ENCODE measurements at regions not wholly inside any gene's neighbourhood (a gene's known extent, or its start where the extent isn't known, plus 50 kb on each side); places are given as distances from the start of the nearest gene placed in this dataset.

DNA sequence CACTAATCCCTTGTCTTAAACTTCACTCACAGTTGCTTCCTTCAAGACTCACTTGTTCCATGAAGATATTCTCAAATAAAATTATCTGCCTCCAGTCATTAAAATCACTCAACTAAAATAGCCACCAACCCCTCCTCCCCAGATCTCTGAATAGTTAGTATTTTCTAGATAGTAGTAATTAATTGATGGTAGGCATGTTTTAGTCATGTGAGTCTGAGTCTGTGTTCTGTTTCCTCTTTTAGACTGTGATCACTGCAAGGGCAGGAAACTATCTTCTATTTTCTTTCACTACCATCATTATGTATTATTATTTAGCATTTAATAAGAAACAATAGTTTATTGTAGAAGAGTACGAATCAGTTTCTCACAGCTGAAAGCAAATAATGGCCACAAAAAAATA lies 1080.5 kb downstream of the IGSF11 start:
- no peak for DNase-seq (ENCODE audit: low read depth)

DNA sequence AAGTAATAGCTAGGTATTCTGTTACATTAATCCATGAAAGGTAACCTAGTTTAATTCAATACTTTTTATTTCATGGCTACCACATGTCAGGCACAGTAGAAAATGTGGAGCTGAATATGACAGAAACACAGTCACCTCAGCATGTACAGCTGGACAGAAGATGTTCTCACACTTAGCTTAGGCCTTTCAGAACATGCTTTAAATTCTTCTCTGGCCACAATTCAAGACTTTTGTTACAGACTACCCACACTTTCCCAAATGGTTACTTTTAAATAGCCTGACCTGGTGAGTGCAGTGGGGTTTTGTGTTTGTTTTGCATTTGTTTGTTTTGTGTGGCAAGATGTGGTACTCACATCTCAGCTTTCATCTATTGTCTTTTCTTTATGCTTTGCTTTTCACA lies 1079.5 kb downstream of the IGSF11 start:
- peak; percentile 25 for DNase-seq (ENCODE audit: low read depth)

DNA sequence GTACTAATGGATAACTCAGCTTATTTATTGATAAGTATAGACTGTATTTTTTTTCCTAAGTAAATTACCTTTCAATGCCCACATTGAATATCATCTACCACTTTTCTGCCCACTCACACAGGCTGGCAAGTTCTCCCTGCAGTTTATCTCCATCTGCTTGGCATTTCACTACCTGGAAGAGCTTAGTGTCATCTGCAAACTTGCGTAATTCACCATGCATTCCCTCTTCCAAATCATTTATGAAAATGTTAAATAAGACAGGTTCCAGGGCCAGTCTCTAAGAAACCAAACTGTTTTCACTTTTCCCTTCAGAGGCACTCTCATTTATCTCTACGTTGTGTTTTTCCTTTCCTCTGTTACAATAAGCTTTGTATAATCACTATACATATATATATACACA lies 1076.6 kb downstream of the IGSF11 start:
- no peak for DNase-seq (ENCODE audit: low read depth)

DNA sequence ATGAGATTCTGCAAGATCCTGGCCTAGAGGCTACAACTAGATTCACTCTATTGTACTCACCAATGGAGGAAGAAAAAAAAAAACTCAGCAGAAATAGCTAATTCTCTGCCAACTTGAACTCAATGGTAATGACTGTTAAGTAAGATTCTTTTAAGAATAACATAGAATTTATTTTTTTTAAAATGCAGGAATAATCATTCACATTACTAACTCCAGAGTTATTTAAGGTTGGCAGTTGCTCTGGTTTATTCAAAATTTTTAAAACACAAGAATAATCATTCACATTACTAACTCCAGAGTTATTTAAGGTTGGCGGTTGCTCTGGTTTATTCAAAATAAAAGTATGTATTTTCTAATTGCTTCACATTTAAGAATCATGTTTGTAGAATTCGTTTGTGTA lies 1071.9 kb downstream of the IGSF11 start:
- no peak for DNase-seq (ENCODE audit: low read depth)

DNA sequence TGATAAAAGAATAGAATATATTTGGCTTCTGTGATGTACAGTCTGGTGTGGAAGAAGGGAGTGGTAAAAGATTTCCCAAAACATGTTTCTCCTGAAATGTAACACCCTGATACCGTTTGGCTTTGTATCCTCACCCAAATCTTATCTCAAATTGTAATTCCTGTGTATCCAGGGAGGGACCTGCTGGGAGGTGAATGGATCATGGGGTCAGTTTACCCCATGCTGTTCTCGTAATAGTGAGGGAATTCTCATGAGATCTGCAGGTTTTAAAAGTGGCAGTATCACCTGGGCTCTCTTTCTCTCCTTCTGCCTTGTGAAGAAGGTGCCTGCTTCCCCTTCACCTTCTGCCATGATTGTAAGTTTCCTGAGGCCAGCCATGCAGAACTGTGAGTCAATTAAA lies 1070.8 kb downstream of the IGSF11 start:
- no peak for DNase-seq (ENCODE audit: low read depth)

DNA sequence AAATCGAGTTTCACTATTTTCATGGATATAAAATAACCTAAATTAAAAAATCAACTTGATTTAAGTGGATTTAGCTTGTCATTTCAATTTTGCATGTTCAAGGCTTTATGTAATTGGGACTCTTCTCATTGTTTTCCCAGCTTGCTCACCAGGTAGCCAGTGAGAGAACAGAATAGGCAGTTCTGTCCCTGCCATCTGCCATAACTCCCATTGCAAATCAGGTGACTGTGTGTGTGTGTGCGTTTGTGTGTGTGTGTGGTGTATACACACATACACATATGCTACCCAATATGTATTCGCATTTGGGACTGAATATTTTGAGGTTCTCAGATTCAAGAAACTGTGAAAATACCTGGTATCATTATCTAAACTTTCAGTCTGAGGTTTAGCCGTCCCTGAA lies 1069.8 kb downstream of the IGSF11 start:
- no peak for DNase-seq (ENCODE audit: low read depth)

DNA sequence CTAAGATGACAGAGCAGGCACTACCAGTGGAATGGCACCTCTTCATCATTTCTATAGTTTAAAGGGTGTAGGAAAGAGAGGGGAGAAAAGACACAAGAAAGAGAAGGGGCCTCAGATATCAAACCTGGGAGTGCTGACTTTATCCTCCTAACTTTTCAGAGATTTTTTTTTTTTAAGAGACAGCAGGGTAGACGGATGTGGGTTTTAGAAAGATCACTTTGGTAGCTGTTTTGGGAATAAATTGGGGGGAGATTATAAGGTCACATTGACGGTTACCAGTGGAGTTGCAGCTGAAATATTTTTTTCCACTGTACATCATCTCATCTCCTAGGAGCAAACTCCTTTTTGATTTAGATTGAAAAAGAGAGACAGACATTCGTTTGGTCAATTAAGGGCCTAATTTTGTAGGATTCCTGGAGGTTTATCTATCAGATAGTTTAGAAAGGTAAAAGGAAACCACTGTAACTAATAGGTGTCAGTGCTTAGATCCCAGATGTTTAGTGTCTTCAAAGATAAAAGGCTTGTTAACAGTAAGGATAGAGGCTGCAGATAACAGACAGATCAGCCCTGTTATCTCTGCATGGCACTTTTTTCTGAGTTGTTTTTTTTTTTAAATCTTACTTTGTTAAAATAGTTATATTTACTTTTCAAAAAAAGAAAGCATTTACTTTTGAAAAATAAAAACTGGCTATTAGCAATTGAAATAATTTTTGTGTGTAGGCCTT lies 1057.0 kb downstream of the IGSF11 start:
- DNase-seq (ENCODE audit: low read depth), result no peak

DNA sequence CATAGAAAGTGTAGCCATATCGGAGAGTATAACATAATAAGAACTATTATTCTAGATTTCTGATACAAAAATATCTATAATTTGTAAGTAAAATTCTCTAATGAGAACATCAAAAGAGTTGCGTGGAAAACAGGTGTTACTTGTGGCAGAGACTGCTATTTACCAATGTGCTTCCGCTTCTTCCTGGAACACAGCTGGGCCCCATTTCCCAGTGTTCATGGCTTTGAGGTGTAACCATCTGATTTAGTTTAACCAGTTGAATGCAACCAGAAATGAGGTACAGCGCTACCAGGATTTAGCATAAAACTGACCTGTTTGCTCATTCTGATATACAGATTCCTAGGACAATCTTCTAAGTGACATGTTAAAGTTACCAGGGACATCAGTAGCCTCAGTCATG lies 1055.2 kb downstream of the IGSF11 start:
- no peak for DNase-seq (ENCODE audit: low read depth)

DNA sequence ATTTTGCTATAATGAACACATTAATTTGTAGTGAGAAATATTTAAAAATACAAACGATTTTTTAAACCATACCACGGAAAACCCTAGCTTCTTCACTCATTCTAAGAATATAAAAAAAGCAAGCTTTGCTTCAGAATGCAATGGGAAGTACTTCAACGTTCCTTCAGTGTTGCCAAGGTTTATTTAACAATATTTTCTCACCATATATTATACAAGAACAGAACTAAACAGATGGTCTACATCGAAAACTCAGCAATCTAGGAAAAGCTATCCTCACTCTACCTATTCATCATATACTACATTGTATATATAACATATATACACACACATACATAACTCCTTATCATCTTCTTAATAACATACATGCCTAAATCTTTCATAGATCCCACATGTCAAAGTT lies 1047.4 kb downstream of the IGSF11 start:
- DNase-seq (ENCODE audit: low read depth), result no peak

DNA sequence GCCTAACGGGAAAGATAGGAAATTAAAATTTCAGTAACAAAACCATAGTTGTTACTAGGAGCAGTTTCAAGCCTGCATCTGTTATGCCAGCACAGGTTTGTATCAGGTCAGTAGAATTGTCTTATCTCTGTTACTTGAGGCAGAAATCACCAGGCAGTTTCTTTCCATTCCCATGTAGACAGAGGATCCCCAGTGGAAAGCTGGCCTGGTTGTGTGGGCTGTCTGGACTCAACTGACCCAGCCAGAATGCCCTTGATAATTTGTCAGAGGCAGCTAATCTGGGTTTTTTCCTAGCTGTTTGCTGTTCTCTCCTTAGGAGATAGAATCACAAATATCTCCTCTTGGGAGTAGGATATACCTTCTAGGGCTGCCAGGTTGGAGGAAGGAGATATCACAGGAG lies 1044.7 kb downstream of the IGSF11 start:
- no peak for DNase-seq (ENCODE audit: low read depth)

DNA sequence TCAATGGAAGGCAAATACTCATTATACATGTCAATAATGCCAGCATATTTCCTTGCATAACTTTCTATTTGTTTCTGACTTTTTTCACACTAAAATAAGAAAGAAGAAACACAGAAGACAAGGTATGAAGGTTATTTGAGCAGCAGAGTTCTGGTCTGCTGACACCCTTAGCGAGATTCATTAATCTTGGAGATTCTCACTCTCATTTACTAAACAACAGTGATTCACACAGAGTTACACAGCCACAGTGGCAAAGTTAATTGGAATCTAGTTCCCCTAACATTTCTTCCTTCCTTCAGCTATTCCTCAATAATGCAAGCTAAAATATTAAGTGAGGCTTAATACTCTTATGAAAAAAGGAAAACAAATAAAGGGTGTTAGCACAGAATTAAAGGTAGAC lies 1044.0 kb downstream of the IGSF11 start:
- DNase-seq (ENCODE audit: low read depth), result no peak

DNA sequence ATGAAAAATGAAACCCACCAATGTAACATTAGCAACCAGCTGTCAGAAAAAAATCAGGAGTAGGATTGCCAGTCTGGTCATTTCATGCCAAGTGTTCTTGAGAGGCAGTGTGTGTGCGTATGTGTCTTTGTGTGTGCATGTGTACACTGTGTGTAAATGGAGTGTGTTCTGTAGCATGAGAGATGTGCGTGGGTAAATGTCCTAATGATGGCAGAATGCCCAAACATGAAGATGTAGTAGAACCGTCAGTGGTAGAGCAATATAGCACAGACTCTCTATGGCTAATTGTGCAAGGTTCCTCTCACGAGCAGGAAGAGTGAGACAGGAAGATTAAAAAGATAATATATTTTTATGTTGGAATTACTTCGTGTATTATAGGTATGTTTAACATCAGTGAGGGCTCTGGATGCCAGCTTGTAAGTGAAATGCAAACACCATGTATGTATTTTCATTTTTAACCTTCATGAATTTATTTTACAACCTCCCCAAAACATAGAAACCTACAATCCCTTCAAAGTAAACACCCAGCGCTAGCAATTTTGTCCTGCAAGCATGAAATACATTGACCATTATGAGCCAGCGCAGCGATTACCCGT lies 1038.7 kb downstream of the IGSF11 start:
- no peak for DNase-seq (ENCODE audit: low read depth)

DNA sequence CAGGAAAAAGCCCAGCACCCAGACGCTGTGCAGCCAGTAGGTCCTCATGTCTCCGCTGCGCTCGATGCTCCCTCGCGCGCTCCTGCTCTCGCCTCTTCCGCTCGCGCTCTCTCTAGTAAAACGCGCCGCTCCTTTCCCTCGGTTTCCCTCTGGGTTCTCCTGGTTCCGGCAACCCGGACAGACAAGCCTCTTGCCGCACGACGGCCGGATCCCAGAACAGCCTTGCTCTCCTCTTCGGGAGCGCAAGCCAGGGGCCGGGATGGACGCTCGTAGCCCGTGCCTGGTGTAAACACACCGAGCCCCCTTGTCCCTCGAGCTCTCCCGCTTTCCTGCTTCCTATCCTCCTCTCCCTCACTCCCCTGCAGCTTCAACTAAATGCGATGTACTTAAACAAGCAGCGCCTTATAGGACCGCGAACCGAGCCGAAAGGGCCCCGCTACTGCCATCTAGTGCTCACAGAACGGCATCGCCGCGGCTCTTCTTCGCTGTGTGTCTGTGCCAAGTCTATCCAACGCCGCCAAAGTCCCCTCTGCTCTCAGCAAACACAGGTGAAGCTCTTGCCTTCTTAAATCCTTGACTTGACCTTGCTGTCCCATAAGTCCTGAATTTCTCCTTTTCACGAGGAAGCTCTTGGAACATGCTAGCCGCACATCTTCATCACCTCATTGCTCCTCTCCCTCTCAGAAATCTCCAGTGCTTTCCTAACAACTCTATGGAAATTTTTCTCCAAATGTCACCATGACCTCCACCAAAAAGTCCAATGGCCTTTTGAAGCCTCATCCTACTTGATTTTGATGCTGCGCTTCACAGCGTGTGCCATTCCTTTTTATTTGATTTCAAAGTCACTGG lies 1037.2 kb downstream of the IGSF11 start:
- peak; percentile 46 for DNase-seq (ENCODE audit: low read depth)

DNA sequence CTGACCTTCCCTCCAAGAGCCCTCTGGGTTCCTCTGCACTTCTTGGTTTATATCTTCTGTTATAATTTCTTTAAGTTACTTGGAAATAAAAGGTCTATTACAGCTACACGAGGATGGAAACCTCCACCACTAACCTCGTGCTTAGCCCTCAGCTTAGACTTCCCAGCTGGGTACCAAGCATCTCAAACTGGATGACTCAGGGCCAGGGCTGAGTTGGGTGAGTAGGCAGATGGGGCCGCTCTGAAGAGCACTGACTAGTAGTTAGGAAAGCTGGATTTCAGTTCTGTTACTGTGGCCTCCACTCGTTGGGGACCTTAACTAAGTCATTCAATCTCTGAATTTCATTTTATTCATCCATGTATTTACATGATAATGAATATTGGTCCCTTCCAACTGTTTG lies 1036.6 kb downstream of the IGSF11 start:
- no peak for DNase-seq (ENCODE audit: low read depth)

DNA sequence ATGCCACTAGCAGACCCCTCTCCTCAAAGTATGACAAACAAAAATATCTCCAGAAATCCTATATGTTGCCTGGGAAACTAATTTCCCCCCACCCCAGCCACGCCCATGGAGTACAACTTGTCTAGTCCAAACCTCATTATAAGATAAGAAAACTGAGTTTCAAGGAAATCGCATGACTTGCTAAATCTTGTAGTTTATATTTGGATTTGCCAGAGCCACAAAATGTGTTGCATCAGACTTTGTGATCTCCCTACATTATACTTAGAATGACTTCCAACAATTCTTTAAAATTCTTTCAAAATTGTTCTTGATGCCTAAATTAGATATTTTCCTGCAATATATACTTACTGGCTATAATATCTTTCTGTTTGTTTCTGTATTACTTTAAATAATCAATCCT lies 1034.4 kb downstream of the IGSF11 start:
- DNase-seq (ENCODE audit: low read depth), result no peak

DNA sequence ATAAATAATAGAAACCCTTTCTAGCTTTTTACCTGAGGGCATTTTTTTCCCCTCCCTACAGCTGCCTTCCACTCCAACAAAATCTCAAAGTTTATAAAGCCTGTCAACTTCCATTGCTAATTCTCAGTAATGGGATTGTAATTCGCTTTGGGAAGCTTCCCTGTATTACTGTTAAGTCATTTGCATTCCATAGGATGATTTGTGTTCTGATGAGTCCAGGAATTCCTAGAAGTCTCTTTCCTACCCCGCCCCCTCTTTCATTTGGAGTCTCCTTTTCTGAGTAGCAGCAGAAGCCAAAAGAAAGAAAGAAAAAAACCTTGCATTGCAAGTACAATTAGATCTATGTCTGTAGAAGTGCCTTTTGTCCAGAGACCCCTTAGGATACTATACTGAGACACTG lies 1033.3 kb downstream of the IGSF11 start:
- no peak for DNase-seq (ENCODE audit: low read depth)

DNA sequence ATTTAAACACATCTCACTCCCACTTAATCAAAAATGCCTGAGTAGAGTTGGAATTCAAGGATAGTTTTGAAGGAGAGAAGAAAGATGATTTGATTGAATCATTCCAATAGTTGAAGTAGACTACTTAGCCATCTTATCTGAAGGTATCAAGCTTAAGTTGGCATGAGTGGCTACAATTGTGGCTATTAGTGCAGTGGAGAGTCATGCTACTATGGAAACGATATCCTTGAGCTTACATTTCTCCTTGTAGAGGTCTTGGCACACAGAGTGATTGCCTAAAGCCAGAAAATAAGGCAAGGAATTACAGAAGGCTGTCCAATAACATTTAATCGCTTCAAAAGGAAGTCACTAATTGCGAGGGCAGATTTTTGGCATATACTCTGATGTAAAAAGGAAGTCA lies 1022.7 kb downstream of the IGSF11 start:
- DNase-seq (ENCODE audit: low read depth), result no peak

DNA sequence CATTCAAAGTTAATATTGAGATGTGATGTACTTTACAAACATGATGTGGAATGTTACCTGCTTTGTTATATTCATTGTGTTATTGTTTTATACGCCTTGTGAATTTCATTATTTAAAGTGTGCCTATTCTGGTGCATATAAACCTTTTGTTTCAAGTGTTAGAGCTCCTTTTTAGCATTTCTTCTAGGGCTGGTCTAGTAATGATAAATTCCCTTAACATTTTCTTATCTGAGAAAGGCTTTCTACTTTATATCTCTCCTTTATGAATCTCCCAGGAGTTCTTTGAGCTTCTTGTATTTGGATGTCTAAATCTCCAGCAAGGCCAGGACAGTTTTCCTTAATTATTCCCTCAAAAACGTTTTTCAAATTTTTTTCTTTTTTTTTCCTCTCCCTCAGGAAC lies 1005.6 kb downstream of the IGSF11 start:
- DNase-seq (ENCODE audit: low read depth), result no peak

DNA sequence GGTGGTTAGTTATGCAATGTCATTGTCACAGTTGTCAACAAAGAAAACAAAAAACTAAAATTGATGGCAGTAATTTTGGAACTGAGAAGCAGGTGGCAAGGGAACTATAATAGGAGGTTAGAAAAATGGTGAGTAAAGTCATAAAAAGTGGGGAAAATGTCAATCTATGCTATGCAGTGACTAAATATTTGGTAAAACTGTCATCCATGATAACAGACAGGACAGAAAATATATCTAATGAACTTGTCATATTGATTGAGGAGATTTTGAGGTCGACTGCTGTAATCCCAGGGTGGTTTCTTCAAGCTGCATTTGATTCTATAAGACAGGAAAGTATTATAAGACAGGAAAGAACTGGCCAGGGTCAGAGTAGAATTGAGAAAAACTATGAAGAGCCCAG lies 998.4 kb downstream of the IGSF11 start:
- no peak for DNase-seq (ENCODE audit: low read depth)

DNA sequence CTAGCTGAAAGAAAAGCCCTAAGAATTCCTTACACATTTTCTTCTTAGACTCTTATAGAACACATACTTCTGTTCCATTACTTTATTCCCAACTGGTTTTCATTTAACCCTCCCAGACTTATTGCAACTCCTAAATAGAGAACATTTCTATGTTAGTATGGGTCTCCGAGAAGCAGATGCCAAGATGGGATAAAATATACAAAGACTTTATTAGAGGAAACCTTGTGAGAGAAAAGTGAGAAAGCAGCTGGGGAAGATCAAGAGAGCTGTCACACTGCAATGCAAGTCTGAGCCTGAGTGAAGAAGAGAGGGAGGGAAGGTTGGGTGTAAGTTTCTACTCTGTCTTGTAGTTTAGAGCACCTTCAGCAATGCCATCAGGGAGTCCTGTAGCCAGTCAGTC lies 979.3 kb downstream of the IGSF11 start:
- no peak for DNase-seq (ENCODE audit: low read depth)

DNA sequence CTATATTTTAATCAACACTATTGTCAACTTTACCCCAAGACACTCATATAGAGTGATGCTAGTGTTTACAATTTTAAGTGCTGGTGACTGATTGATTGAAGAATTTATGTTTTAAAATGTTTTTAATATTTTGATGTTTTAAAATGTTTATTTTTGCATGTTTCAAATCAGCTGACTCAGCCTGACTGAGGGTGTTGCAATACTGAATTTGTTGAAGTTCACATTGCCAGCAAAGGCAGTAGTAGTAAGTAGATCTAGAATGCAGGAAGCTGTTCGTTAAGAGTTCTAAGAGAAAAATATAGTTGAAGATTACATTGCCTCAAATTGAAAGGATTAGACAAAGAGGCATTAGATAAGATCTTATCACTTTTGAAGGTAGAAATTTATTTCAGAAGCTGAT lies 977.6 kb downstream of the IGSF11 start:
- no peak for DNase-seq (ENCODE audit: low read depth)

DNA sequence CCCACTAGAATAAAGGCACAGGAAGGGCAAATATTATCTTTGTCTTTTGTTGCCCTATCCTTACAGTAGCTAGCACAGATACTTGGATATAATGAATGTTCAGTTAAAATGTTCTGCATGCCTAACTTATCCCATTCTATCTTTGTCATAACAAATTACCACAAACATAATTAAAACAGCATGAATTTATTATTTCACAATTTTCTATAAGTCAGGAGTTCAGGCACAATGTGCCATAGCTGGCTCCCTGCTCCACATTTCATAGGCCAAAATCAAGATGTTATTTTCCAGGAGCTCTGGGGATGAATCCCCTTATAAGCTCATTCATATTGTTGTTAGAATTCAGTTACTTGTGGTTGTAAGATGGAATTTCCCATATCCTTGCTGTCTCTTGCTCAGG lies 975.5 kb downstream of the IGSF11 start:
- DNase-seq (ENCODE audit: low read depth), result no peak

DNA sequence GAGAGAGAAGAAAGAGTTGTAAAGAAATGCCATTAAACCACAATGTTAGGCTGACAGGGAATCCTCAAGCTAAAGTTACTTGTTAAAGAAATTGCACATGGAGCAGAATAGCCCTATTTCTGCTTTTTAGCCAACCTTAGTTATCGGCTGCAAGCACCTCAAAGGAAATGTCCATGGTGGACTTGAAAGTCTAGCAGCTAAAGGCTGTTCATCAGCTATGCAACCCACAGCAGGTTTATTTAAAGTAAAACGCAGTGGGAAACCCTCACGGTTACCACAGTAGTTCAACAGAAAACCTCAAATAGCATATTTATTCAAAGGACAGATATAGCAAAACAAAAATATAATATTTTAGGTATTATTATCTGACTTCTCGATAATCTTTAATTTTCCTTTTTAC lies 967.2 kb downstream of the IGSF11 start:
- DNase-seq (ENCODE audit: low read depth), result no peak

Measured in renal cortical epithelial cell (primary cell).